CD14-positive monocyte (primary cell): ENCODE measurements at regions not wholly inside any gene's neighbourhood (a gene's known extent, or its start where the extent isn't known, plus 50 kb on each side); places are given as distances from the start of the nearest gene placed in this dataset.

Experiments used
- DNase-seq, 3 donors: peaks; one replicate each; pipeline ENCODE4 v3.0.0-alpha.2; 2011 to 2022
- H2AFZ ChIP-seq: 2 replicates; pipeline ENCODE4 v1.6.0; 2012; ENCODE audit warnings: mild to moderate bottlenecking, low read depth, low read length, inconsistent platforms; ENCODE audit not compliant: insufficient read depth, poor library complexity, severe bottlenecking
- H3K27ac ChIP-seq, 2 donors: 1 replicate in 1 of 2; 2 replicates in 1 of 2; pipeline ENCODE4 v1.5.1; 2012 to 2013; ENCODE audit warnings: low read length in 2 of 2, control low read depth in 1 of 2, inconsistent platforms in 1 of 2, low read depth in 1 of 2, mild to moderate bottlenecking in 1 of 2
- H3K27me3 ChIP-seq, 2 donors: one replicate each; pipeline versions ENCODE4 v1.6.0 to v1.6.1; 2011 to 2013; ENCODE audit warnings: low read length in 2 of 2; ENCODE audit not compliant: control insufficient read depth in 2 of 2, insufficient read depth in 2 of 2
- H3K36me3 ChIP-seq, 2 donors: replicated peaks in 1 of 2; 1 replicate in 1 of 2; 2 replicates in 1 of 2; pipeline versions ENCODE4 v1.5.1 to v1.6.1; 2012 to 2013; ENCODE audit warnings: low read length in 2 of 2, control low read depth in 1 of 2, inconsistent platforms in 1 of 2, mild to moderate bottlenecking in 1 of 2; ENCODE audit not compliant: insufficient read depth in 2 of 2, control insufficient read depth in 1 of 2
- H3K4me1 ChIP-seq, 2 donors: 1 replicate in 1 of 2; 2 replicates in 1 of 2; pipeline versions ENCODE4 v1.5.1 to v1.6.1; 2012 to 2013; ENCODE audit warnings: low read length in 2 of 2, control low read depth in 1 of 2, inconsistent platforms in 1 of 2, mild to moderate bottlenecking in 1 of 2, moderate library complexity in 1 of 2; ENCODE audit not compliant: insufficient read depth in 2 of 2, control insufficient read depth in 1 of 2
- H3K4me2 ChIP-seq: replicated peaks from 2 replicates; pipeline ENCODE3; 2012; ENCODE audit warnings: low read length, moderate library complexity, mild to moderate bottlenecking; ENCODE audit not compliant: poor library complexity, severe bottlenecking; ENCODE audit errors: extremely low read depth
- H3K4me3 ChIP-seq, 3 experiments: fragments of 200-600 bp in 1 of 3; sonication (generic) in 1 of 3; replicated peaks in 1 of 3; 1 replicate in 2 of 3; 2 replicates in 1 of 3; pipeline ENCODE4 v1.5.1; 2011 to 2013; ENCODE audit warnings: low read length in 3 of 3, mild to moderate bottlenecking in 3 of 3, control low read depth in 2 of 3, low read depth in 2 of 3, inconsistent platforms in 1 of 3, moderate library complexity in 1 of 3
- H3K79me2 ChIP-seq: 2 replicates; pipeline ENCODE4 v1.6.0; 2012; ENCODE audit warnings: mild to moderate bottlenecking, control low read depth, inconsistent platforms, low read length, moderate library complexity; ENCODE audit not compliant: insufficient read depth
- H3K9ac ChIP-seq: 2 replicates; pipeline ENCODE4 v1.6.0; 2017; ENCODE audit warnings: low read length, mild to moderate bottlenecking; ENCODE audit not compliant: insufficient read depth, poor library complexity, severe bottlenecking
- H3K9me3 ChIP-seq, 2 donors: replicated peaks in 1 of 2; 1 replicate in 1 of 2; 2 replicates in 1 of 2; pipeline versions ENCODE4 v1.5.1 to v1.6.1; 2012 to 2013; ENCODE audit warnings: low read length in 2 of 2, control low read depth in 1 of 2; ENCODE audit not compliant: control insufficient read depth in 1 of 2, insufficient read depth in 1 of 2
- H4K20me1 ChIP-seq: 2 replicates; pipeline ENCODE4 v1.6.0; 2012; ENCODE audit warnings: mild to moderate bottlenecking, low read length, control low read depth, moderate library complexity; ENCODE audit not compliant: insufficient read depth
- H3K27ac Mint-ChIP-seq, 7 donors: one replicate each; pipeline ENCODE4 v1.8.0; 2020; ENCODE audit warnings: mild to moderate bottlenecking in 7 of 7, mixed read lengths in 7 of 7, moderate library complexity in 6 of 7, inconsistent platforms in 2 of 7
- H3K27me3 Mint-ChIP-seq, 3 donors: one replicate each; pipeline ENCODE4 v1.8.0; 2021 to 2022; ENCODE audit warnings: low read depth in 3 of 3, mild to moderate bottlenecking in 3 of 3, mixed read lengths in 3 of 3, moderate library complexity in 3 of 3, inconsistent platforms in 1 of 3
- H3K36me3 Mint-ChIP-seq, 2 donors: one replicate each; pipeline ENCODE4 v1.8.0; 2020; ENCODE audit warnings: mixed read lengths in 2 of 2, inconsistent platforms in 1 of 2, mild to moderate bottlenecking in 1 of 2
- H3K4me1 Mint-ChIP-seq: one replicate; pipeline ENCODE4 v1.8.0; 2020; ENCODE audit warnings: mild to moderate bottlenecking, mixed read lengths
- H3K4me3 Mint-ChIP-seq, 2 donors: one replicate each; pipeline ENCODE4 v1.8.0; 2020; ENCODE audit warnings: mild to moderate bottlenecking in 2 of 2, mixed read lengths in 2 of 2, moderate library complexity in 1 of 2
- H3K9me3 Mint-ChIP-seq, 7 donors: one replicate each; pipeline ENCODE4 v1.8.0; 2020 to 2022; ENCODE audit warnings: mixed read lengths in 7 of 7, mild to moderate bottlenecking in 6 of 7, moderate library complexity in 6 of 7, inconsistent platforms in 2 of 7
- CTCF ChIP-seq: fragments of 200-600 bp; IDR thresholded peaks from one replicate; pipeline ENCODE4 v1.8.0; 2022; ENCODE audit warnings: antibody characterized with exemption, mild to moderate bottlenecking
- WGBS: methylation state at CpG from one replicate; pipeline ENCODE4 v1.1.5; 2013; ENCODE audit warnings: missing lambda C conversion rate; ENCODE audit not compliant: insufficient coverage; 5-methylcytosine and 5-hydroxymethylcytosine counted together
- intact Hi-C, 2 donors: fragments of 100-400 bp; cut with micrococcal nuclease; formaldehyde crosslinking; loops; one replicate each; pipeline versions ENCODE4 v1.15.0 to v1.15.1; 2023

GRCh38 chr4:65923616-65924015 is 253.3 kb upstream of the EPHA5 start:
- peaks cover 0 to 2% (median 0%) of the 10 kb centered on the region in 7 donors for H3K9me3 Mint-ChIP-seq

DNA sequence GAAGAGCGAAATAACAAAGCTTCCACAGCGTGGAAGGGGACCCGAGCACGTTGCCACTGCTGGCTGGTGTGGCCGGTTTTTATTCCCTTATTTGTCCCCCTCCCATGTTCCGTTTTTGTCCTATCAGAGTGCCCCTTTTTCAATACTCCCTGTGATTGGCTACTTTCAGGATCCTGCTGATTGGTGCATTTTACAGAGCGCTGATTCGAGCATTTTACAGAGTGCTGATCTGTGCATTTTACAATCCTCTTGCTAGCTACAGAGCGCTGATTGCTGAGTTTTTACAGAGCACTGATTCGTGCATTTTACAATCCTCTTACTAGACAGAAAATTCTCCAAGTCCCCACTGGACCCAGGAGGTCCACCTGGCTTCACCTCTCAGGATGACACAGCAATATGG is 250.9 kb upstream of the EPHA5 start:
- Histone ChIP-seq H3K4me1 (no peaks in the 10 kb centered on the region), H3K9ac (no peak overlapping the region), H3K27me3 (no peaks in the 10 kb centered on the region), H3K4me3 (no peak overlapping the region), H4K20me1 (no peaks in the 10 kb centered on the region), H3K4me2 (no peak overlapping the region), H3K36me3 (no peaks in the 10 kb centered on the region), H3K79me2 (no peaks in the 10 kb centered on the region), H2AFZ (no peak overlapping the region), H3K9me3 (peaks cover 0 to 5% of the 10 kb centered on the region in 2 donors), H3K27ac (no peak overlapping the region)
- DNase-seq, result no peak
- no peaks in the 10 kb centered on the region for H3K36me3 Mint-ChIP-seq
- H3K4me1 Mint-ChIP-seq, result no peaks in the 10 kb centered on the region
- H3K27me3 Mint-ChIP-seq, result no peaks in the 10 kb centered on the region
- peaks cover 0 to 3% (median 0%) of the 10 kb centered on the region in 7 donors for H3K9me3 Mint-ChIP-seq
- 94% methylated on average over 9 of the region's 10 CpGs for WGBS
- H3K27ac Mint-ChIP-seq, result no peak overlapping the region
- no peak for TF ChIP-seq CTCF
- no peak overlapping the region for H3K4me3 Mint-ChIP-seq
- intact Hi-C loops, result no loop called here

More at GRCh38 chr4:65923616-65924015, 253.3 kb upstream of the EPHA5 start:
- Mint-ChIP-seq H3K4me1 (no peaks in the 10 kb centered on the region), H3K27ac (no peak overlapping the region), H3K27me3 (no peaks in the 10 kb centered on the region), H3K36me3 (no peaks in the 10 kb centered on the region), H3K4me3 (no peak overlapping the region)
- no peaks in the 10 kb centered on the region for H3K79me2 ChIP-seq
- no peak for DNase-seq
- H3K27me3 ChIP-seq, result no peaks in the 10 kb centered on the region
- peaks cover 0 to 5% of the 10 kb centered on the region in 2 donors for H3K9me3 ChIP-seq
- no peak overlapping the region for H3K9ac ChIP-seq
- intact Hi-C loops, result no loop called here
- WGBS, result no CpG with 5 or more reads among the region's 1 CpG
- H3K4me2 ChIP-seq, result no peak overlapping the region
- TF ChIP-seq CTCF, result no peak
- no peak overlapping the region for H2AFZ ChIP-seq
- no peak overlapping the region for H3K27ac ChIP-seq
- H3K4me1 ChIP-seq, result no peaks in the 10 kb centered on the region
- no peak overlapping the region for H3K4me3 ChIP-seq
- no peaks in the 10 kb centered on the region for H4K20me1 ChIP-seq
- no peaks in the 10 kb centered on the region for H3K36me3 ChIP-seq
